GM19397 (cell line): ENCODE measurements at regions not wholly inside any gene's neighbourhood (a gene's known extent, or its start where the extent isn't known, plus 50 kb on each side); places are given as distances from the start of the nearest gene placed in this dataset.
"Not testable (repeated sequence)": the region's sequence is repeated elsewhere in the genome, so short reads cannot be mapped to it uniquely, and the experiment has no call there.

ENCODE experiments used
- ATAC-seq: cut with Tn5 transposase; IDR thresholded peaks from one replicate; pipeline ENCODE4 v1.9.1; 2021; ENCODE audit warnings: mild to moderate bottlenecking, moderate library complexity; ENCODE audit not compliant: unreplicated experiment

DNA sequence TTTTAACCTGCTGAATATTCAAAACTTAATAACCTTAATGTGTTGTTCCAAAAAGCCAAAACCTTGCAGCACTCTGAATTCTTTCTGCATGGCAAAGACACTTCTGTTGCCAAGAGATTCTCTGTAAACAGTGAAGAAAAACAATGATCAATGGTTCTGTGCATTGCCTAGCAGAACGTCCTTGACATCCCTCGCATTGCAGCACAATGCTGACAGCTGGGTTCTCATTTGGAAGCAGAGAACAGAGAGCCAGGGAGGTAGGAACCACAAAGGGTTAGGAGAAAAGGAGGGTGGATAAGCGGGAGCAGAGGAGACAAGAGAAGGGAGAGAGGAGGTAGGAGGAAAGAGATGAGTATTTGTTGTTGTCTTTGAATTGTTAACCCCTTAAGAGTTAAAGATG lies 501.1 kb downstream of the NAV3 start:
- no peak for ATAC-seq

GRCh38 chr12:78338054-78338785 lies 507.5 kb downstream of the NAV3 start:
- ATAC-seq: no peak

GRCh38 chr12:78340406-78340805 lies 509.7 kb downstream of the NAV3 start:
- no peak for ATAC-seq

DNA sequence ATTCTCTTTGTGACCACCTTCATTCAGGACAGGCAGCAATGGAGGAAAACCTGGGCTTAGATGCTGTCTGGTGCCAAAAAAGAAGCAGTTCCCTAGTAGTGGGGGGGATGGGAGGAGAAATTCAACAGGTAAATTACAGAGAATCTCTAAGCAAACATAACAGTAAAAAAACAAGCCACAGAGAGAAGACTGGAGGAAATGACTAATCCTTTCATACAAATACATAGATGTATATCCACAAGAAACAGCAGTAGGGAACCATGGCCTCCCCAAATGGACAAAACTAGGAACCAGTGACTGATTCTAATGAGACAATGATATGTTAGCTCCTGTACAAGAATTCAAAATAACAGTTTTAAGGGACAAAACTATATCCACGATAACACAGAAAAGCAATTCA lies 513.0 kb downstream of the NAV3 start:
- no peak for ATAC-seq

- ATAC-seq: no peak
Measured at GRCh38 chr12:78359520-78359919, 505.1 kb upstream of the SYT1 start.

DNA sequence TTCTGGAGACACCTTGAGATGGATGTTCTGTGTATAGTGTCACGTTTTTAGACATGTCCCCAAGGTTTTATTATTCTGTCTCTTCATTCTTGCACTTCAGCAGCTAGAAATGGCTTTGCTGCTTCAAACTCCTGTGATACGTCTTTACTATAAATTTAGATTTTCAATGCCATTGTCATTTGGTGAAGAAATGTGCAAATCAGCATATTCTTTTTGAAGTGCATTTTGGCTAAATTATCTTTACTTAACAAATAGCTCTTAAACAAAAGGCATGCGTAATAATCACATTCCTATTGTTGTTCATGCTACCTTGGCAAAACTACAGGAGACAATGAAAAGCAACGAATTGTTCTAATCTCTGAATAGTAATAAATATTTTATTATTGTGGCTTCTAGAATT lies 502.9 kb upstream of the SYT1 start:
- no peak for ATAC-seq

GRCh38 chr12:78371284-78371683 lies 493.3 kb upstream of the SYT1 start:
- no peak for ATAC-seq

DNA sequence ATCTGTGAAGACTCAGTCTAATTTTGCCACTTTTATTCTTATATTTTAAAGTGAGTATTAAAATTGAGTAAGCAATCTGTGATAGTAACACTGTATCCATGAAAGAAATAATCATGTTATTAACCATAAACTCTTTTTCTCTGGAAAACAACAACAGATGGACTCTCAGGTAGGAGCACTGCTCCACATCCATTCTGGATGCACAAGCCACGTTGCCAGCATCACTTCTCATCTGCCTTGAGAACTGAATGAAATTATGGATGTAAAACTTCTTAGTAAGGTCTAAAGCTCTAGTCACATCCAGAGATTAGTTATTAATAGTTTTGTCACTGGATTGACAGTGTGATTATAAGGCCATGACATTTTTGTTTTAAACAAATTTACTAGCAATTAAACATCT lies 489.1 kb upstream of the SYT1 start:
- ATAC-seq: no peak

DNA sequence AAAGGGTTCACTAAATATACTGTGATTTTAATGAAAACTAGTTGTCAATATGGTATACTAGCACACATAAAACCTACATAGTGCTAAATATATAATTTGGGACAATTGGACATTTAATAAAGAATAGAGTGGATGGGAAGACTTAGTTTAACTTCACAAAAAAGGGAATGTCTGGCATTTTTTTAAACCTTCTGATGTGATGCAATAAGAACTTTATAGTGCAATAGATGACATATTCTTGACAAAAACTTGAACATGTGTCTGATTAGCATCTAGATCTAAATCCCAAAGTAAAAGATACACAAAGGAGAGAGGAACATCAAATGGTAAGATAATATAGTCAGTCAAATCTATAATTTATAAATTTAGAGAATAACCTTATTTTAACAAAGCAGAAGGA lies 488.3 kb upstream of the SYT1 start:
- no peak for ATAC-seq

GRCh38 chr12:78379065-78379464 lies 485.5 kb upstream of the SYT1 start:
- ATAC-seq: not testable (repeated sequence)

GRCh38 chr12:78383414-78383813 lies 481.2 kb upstream of the SYT1 start:
- ATAC-seq: no peak

DNA sequence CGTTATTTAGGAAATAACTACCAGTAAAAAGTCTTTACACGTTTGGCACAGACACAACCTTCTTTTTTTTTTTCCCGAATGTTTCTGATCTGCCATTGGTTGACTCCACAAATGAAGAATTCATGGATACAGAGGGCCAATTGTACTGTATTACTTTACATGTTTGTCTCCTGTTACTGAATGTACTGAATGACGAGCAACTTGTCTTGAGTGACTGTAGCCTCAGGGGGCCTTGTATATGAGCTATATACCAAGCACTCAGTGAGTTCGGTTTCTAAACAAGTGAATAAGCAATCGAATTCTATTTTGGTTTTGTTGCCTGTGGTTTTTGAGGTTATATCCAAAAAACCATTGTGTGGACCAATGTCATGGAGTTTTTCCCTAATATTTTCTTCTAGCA lies 480.0 kb upstream of the SYT1 start:
- no peak for ATAC-seq

DNA sequence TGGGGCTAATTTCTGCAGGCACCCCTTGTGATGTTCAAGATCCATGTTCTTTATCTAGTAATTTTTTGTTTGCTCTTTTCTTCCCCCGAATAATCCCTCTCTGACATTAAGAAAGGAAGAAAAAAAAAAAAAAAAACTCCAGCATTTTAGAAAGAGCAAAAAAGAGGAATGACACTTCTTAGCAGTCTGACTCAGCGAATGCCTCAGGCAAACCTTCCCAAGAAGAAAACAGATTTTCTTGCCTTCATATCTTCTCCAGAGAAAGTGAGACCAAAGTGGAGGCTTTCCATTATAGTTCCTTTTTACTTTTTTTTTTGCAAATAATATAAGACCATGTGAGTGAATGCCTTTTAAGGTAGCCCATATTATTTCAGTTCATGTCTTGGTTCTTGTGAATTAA lies 479.0 kb upstream of the SYT1 start:
- no peak for ATAC-seq

- no peak for ATAC-seq
Measured at GRCh38 chr12:78386871-78387270, 477.7 kb upstream of the SYT1 start.

- ATAC-seq: no peak
Measured at GRCh38 chr12:78387721-78388120, 476.9 kb upstream of the SYT1 start.

- ATAC-seq: no peak
Measured at GRCh38 chr12:78388461-78388860, 476.1 kb upstream of the SYT1 start.

DNA sequence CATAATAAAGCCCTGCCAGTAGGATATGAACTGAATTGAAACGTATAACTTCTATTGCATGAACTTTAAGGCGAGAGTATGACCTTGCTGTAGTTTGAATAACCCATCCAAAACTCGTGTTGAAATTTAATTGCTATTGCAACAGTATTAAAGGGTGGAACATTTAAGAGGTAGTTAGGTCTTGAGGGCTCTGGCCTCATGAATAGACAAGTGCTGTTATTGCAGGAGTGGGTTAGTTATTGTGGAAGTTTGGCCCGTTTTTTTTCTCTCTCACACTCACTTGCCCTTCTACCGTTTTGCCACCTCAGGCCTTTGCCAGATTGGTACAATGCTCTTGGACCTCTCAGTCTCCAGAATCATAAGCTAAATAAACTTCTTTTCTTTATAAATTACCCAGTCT lies 473.7 kb upstream of the SYT1 start:
- no peak for ATAC-seq

DNA sequence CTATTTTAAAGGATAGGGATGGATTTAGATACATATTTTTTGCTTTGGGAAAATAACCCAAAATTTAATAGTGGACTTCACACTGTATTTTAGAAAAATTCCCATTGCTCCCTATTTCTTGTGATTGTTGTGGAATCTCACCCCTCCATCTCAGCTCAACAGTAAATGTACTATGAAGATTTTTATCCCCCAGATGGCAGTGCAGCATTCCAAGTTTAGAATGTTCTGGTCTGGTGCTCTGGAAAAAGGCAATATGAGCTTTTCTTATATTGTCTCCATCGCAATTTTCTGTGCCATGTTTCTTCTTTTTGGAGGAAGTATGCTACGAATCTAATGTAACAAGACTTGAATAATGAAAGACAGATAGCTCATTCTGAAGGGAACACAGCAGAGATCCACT lies 471.7 kb upstream of the SYT1 start:
- no peak for ATAC-seq

DNA sequence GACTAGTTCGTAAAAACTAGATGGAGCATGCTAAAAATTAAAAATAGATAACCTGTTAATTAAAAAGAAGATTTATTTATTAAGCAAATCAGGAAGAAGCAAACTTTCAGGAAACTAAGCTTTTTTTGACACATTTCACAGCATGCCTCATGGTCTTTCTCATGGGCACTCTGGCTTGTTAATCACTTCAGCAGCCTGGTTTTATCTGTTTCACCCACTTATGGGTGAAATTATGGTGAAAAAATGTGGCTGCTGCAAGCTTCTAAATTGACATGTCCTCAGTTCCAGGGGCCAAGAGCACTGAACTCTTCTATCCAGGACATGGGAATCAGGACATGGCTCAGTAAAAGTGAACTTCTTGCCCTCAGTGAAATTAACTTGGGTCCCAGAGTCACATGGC lies 468.6 kb upstream of the SYT1 start:
- no peak for ATAC-seq

- ATAC-seq: no peak
Measured at GRCh38 chr12:78396538-78396937, 468.0 kb upstream of the SYT1 start.

DNA sequence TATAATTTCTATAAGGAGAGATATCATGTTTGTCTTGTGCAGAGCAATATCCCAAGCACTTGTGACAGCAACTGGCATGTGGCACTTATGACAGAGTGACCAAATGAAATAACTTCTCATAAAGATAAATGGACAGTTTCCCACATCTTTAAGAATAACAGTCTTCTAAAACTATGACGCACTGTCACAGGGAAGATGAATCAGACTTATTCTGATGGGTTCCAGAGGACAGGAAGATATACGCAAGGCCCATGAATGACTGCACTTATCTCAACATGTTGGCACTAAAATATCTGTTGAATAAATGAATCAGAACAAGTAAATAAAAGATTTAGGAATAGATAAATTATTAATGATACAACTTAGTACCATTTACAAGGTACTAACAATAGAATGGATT lies 465.8 kb upstream of the SYT1 start:
- ATAC-seq: no peak

DNA sequence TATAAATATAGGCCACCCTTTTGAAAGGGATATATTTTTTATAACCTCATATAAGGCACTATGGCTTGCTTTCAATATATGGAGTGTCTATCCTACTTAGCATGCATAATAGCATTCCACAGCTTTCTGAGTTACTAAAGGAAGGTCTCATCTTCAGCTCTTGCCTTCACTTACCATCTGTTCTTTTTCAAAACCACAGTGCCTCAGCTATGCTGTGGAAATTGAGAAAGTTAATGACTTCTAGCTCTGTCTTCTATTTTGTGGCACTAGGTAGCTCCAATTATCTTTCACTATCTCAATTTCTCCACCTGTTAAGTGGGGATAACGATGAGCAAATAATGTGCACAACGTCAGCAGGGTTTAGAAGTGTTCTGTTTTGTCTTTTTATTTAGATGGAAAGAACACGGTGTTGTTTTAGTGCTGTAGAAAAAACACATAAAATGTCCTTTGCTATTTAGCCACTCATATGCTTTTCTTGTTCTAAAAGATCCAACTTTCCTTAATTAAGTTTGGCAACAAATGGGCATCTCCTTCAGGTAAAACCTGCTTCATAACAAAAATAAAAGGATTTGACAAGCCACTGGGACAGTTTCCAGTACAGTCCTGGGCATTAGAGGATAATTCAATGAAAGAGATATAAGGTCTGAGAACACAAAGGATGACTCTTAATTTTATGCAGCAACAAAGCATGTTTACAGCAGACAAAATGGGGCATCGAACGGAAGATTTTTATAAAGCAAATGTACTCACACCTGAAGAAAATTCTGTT lies 462.0 kb upstream of the SYT1 start:
- no peak for ATAC-seq

GRCh38 chr12:78403136-78403535 lies 461.4 kb upstream of the SYT1 start:
- ATAC-seq: no peak
